Progenitor cell of endocrine pancreas (in vitro differentiated cells): ENCODE measurements at regions not wholly inside any gene's neighbourhood (a gene's known extent, or its start where the extent isn't known, plus 50 kb on each side); places are given as distances from the start of the nearest gene placed in this dataset.

Source experiments
- DNase-seq: peaks from one replicate; pipeline ENCODE4 v3.0.0; 2021; ENCODE audit warnings: low spot score; ENCODE audit not compliant: unreplicated experiment
- H3K27ac Mint-ChIP-seq: 2 replicates; pipeline ENCODE4 v1.8.0; 2021; ENCODE audit warnings: mild to moderate bottlenecking, moderate library complexity, mixed read lengths
- H3K27me3 Mint-ChIP-seq: 2 replicates; pipeline ENCODE4 v1.8.0; 2021; ENCODE audit warnings: mixed read lengths
- H3K36me3 Mint-ChIP-seq: 2 replicates; pipeline ENCODE4 v1.8.0; 2022; ENCODE audit warnings: mixed read lengths; ENCODE audit not compliant: insufficient read depth
- H3K4me1 Mint-ChIP-seq: 2 replicates; pipeline ENCODE4 v1.8.0; 2021; ENCODE audit warnings: low read depth, mixed read lengths
- H3K4me3 Mint-ChIP-seq: 2 replicates; pipeline ENCODE4 v1.8.0; 2021; ENCODE audit warnings: low read depth, mild to moderate bottlenecking, moderate library complexity, mixed read lengths
- H3K9me3 Mint-ChIP-seq: 2 replicates; pipeline ENCODE4 v1.8.0; 2021; ENCODE audit warnings: low read depth, mixed read lengths
- CTCF ChIP-seq: fragments of 200-600 bp; sonication (generic); IDR thresholded peaks from one replicate; pipeline ENCODE4 v1.5.0; 2021; ENCODE audit warnings: antibody characterized with exemption, mild to moderate bottlenecking; ENCODE audit not compliant: unreplicated experiment

- Mint-ChIP-seq H3K27me3 (no peaks in the 10 kb centered on the region), H3K36me3 (no peaks in the 10 kb centered on the region), H3K4me1 (peaks cover 1% of the 10 kb centered on the region), H3K27ac (peak overlapping the region; percentile 59), H3K4me3 (no peak overlapping the region), H3K9me3 (peaks cover 7% of the 10 kb centered on the region)
- no peak for TF ChIP-seq CTCF
- no peak for DNase-seq
Observed at GRCh38 chr3:178170698-178171535, 365.3 kb upstream of the KCNMB2 start.

- no peaks in the 10 kb centered on the region for H3K27me3 Mint-ChIP-seq
Observed at GRCh38 chr3:178172121-178172520, 364.1 kb upstream of the KCNMB2 start.

GRCh38 chr3:178174201-178174915, 361.9 kb upstream of the KCNMB2 start:
- no peak for DNase-seq
- Mint-ChIP-seq H3K27ac (no peak overlapping the region), H3K27me3 (no peaks in the 10 kb centered on the region), H3K9me3 (no peaks in the 10 kb centered on the region), H3K36me3 (no peaks in the 10 kb centered on the region), H3K4me3 (no peak overlapping the region), H3K4me1 (peaks cover 1% of the 10 kb centered on the region)
- TF ChIP-seq CTCF, result no peak

More at GRCh38 chr3:178172121-178172520, 364.1 kb upstream of the KCNMB2 start:
- Mint-ChIP-seq H3K9me3 (peaks cover 7% of the 10 kb centered on the region), H3K4me3 (no peak overlapping the region), H3K4me1 (peaks cover 1% of the 10 kb centered on the region), H3K27ac (no peak overlapping the region), H3K36me3 (no peaks in the 10 kb centered on the region)
- no peak for TF ChIP-seq CTCF
- no peak for DNase-seq

- Mint-ChIP-seq H3K36me3 (no peaks in the 10 kb centered on the region), H3K27ac (no peak overlapping the region), H3K4me3 (no peak overlapping the region), H3K9me3 (no peaks in the 10 kb centered on the region), H3K27me3 (peaks cover 8% of the 10 kb centered on the region), H3K4me1 (peaks cover 2% of the 10 kb centered on the region)
- no peak for DNase-seq
- no peak for TF ChIP-seq CTCF
Observed at GRCh38 chr3:178181088-178181487, 355.1 kb upstream of the KCNMB2 start.

GRCh38 chr3:178181784-178182183, 354.5 kb upstream of the KCNMB2 start:
- no peaks in the 10 kb centered on the region for H3K36me3 Mint-ChIP-seq
- no peak for DNase-seq
- no peak overlapping the region for H3K27ac Mint-ChIP-seq
- peaks cover 8% of the 10 kb centered on the region for H3K27me3 Mint-ChIP-seq
- H3K9me3 Mint-ChIP-seq, result peaks cover 3% of the 10 kb centered on the region
- no peak overlapping the region for H3K4me3 Mint-ChIP-seq
- no peak for TF ChIP-seq CTCF
- peaks cover 2% of the 10 kb centered on the region for H3K4me1 Mint-ChIP-seq
